ENCODE measurements at regions not wholly inside any gene's neighbourhood (a gene's known extent, or its start where the extent isn't known, plus 50 kb on each side); places are given as distances from the start of the nearest gene placed in this dataset.
"Not testable (repeated sequence)": the region's sequence is repeated elsewhere in the genome, so short reads cannot be mapped to it uniquely, and the experiment has no call there.

DNA sequence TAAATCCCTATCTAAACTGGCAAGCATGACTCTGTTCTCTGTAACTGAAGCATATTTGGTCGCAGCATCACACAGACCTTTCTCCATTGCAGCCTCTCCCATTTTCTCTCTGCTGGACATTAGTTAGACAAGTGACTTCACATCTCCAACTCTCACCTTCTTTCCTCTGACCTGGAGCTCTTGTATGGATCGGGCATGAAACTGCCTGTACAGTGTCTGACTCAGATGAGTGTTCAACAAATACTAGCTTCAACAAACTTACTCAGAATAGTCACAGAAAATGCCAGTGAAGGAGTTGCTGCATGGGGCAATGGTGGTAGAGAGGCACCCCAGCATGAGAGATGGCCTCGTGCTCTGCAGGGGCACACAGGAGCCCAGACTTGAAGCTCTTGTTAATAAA is 104.7 kb upstream of the COPS8 start:
- DNase-seq = no peak

DNA sequence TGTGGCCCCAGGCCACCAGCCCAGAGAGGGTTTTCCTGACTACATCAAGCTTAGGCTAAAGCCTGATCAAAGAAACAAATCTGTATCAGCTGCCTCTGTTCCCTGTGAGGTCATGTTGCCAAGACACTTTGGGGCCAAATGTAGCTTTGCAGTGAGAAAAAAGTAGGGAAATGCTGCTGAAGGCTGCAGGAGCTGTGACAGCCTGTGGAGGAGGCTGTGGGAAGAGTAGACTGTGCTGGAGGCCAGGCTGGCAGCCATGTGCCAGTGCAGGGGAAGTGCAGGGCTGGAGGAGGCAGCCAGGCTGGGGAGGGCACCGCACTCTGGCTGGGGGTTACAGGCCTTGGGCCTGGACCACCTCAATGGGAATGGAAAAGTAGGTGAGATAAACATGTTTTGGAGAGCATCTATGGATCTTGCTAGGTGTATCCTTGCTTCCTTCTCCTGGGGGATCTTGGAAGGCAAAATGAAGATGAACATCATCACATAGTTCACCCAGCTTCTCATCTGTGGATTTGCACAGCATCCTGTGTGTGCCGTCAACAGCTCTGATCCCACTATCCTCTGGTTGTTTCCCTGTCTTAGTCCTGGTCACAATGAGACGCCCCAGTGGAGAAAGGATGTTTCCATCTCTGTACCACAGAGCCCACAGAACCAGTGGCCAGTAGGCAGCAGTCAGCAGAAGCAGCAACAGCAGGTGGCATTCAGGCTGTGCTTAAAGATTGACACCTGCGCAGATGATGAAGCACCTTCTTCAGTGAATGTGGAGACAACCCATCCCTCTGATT is 103.8 kb upstream of the COPS8 start:
- no peak for DNase-seq

DNA sequence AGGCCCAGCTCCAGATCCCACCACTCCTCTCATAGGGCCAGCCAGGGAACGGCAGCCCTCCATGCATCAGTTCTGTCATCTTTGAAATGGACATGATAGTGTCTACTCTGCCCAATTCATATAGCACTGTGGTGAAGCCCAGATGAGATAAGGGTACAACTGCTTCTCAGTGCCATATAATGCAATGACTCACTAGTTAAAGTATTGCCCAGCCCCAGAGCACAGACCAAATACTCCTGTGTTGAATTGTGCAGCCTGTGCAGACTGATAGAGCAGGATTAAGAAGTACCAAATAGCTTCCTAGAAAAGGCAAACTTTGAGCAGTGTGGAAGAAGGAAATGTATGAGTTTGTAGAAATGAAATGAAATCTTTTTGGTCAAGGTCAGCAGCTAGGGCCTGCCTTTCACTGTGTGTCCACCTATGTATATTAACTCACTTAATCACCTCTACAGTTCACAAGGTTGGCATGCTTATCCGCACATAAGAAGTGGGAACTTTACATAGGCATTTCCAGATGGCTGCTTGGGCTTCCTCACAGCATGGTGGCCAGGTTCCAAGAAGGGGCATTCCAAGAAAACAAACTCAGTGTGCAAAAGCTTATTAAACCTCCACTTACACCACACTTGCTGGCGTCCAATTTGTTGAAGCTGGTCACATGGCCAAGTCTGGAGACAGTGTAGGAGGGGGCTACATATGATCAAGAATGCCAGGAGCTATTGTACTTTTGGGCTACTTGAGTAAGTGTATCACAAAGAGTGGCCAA is 102.8 kb upstream of the COPS8 start:
- DNase-seq = no peak

DNA sequence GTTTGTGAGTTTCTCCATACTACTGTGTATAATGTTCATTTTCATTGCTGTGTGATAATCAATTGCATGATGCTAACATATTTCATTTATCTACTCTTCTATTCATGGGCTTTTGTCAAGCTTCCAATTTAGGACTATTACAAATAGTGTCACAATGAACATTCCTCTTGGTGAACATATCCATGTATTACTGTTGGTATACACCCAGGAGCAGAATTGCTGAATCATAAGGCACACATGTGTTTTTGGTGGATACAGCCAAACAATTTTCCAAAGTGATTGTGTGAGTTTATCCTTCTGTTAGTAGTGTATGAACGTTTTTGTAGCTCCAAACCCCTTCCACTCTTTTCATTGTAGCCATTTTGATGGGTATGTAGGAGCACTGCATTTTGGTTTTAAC is 101.6 kb upstream of the COPS8 start:
- no peak for DNase-seq

DNA sequence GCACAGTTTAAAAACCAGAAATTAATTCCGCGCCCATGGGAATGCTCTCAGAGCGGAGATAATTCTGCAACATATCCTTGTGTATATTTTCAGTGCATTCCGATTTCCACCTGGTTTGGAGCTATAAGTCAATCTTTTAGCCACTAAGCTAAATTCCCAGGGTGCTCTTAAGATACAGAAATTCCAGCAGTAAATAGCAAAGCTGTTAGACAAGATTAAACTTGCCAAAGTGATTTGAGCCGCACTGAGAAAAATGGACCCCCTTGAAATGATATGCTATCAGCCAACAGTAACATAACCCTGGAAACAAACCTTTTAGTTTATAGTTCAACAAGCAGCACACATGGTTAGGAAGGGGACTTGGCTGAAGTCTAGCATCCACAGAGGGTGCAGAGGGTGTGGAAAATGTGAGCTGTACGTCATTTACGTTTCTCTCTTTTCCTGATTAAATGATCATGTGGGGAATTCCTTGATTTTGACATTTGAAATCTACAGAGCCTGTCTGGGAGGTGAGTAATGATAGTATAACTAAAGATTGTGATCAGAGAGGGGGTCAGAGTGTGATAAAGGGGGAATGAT is 99.8 kb upstream of the COPS8 start:
- DNase-seq = no peak

DNA sequence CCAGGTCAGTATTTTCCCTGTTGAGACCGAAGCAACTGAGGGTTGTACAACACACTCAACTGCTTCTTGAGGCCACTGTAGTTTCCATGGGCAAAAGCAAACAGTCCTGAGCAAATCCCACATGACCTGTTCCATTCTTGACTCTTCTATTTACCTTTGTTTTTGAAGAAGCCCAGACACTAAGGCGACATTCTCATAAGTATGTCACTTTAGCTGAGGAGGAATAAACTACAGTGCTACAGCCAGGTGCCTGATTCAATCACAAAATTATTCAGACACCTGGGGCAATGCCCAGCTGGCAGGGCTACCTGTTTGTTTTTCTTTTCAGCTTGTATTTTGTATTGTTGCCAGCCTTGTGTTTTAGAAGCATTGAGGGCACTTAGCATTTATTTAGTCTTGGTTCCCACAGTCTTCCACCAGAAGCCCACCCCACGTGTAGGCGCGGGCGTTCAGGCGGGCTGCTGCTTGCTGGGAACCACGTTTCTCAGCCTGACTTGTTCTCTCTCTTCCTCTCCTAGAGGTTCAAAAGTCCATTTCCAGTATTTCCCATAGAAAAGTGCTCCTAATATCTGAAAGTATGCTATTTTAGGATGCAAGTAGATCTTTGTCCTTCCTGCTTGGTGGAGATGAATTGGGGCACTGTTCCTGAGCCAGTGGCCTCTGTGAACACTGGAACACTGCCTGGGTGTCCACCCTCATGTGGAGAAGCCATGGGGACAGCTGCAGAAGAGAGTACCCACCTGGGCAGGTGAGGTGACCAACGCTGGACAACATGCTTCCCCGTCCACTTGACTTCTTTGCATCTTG is 99.0 kb upstream of the COPS8 start:
- DNase-seq = no peak

DNA sequence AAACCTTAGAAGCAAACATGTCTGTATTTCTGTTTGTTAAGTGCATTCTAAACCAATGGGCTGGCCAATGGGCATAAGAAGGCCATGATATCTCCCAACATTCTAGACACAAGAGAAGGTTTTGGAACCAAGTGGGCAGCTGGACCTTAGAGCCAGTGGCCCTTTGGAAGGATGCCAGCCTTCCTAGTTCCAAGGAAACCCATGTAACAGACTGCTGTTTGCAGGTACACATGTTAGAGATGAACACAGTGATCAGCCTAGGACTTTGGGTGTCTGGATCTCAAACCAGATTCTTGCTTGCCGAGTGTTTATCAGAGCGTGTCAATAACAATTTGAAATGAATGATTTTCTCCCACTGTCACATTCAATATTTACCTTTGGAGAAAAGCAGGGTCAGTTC is 97.5 kb upstream of the COPS8 start:
- DNase-seq = no peak

DNA sequence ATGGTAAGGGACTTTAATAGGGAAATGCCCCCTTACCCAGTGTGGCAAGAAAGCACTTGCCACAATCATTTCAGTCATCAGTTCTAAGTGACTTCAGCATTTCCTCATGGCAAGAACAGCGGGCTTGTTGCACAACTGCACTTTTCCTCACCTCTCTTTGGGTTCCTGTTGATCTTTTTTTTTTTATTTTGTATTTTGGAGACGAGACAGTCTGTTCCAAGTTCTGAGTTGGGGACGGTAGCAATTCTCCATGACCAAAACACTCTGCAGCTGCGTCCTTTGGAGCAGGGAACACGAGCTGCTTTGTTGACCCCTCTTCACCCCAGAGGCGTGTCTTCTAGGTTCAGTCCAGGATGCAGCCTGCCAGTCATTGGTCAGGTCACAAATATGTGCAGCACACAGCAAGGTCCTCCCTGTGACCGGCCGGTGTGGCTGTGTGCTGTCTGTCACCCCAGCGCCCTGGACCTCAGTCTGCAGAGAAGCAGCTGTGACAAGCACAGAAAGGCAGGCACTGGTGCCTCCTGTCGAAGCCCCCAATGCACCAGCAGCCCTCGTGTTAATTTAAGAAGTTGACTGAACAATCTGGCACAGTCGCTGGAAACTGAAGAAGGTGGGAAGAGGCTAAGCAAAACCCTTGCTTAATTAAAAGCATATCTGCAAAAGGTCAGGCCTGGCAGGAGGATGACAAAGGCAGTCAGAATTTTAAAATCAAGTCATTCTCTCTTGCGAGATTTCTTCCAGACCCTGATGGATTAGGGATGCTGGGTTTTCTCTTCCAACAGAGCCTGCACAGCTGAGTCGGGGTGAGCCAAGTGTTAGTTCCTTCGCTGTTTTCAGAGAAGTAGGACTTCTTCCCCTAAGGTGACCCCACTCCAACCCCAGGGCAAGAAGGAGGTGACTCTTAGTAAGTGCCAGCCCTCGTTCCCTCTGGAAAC is 96.7 kb upstream of the COPS8 start:
- DNase-seq = no peak

DNA sequence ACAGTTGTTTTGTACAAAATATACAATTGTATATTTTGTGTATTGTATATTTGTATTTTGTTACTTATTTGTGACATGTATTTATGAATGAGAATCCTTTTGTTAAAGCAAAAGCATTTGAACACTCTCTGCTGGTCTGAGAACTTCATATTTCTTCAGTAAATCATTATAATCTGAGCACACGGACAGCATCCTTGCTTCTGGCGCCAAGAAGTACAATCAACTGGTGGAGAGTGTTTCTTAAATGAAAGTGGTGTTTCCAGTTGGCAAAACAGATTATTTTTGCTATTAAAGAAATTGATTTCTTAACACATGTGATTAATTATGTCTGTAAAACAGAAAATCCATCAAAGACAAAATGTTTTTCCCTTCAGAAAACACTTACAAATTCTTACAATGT is 95.1 kb upstream of the COPS8 start:
- DNase-seq = no peak

DNA sequence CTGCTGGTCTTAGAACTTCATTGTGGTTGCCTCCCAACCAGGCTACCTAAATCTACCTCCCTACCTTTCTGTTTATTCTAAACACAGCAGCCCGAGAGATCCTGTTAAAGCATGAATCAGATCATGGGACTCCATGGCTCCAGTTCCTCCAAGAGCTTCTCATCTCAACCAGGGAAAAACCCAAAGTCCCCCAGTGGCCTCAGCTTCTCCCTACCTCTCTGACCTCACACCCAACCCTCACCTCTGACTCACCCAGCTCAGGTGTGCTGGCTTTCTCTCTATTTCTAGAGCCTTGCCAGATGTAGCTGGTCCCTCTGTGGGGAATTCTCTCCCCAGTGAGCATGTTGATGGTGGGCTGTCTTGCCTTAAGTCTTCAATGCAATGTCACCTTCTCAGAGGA is 93.8 kb upstream of the COPS8 start:
- DNase-seq = no peak

DNA sequence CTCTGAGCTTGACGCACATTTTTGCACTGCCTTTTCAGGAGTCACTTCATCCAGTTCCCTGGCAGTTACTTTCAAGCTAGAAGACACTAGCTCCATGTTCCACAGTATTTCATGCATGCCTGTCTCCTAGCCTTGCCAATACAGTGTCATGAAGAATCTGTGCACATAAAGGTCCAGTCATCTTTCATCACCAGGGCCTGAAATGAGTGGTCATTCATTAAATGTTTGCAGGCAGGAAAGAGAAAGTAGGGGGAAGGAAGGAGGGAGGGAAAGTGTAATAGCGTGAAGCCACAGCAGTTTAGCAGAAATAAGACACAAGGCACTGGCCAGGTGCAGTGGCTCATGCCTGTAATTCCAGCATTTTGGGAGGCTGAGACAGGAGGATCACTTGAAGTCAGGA is 92.4 kb upstream of the COPS8 start:
- no peak for DNase-seq

DNA sequence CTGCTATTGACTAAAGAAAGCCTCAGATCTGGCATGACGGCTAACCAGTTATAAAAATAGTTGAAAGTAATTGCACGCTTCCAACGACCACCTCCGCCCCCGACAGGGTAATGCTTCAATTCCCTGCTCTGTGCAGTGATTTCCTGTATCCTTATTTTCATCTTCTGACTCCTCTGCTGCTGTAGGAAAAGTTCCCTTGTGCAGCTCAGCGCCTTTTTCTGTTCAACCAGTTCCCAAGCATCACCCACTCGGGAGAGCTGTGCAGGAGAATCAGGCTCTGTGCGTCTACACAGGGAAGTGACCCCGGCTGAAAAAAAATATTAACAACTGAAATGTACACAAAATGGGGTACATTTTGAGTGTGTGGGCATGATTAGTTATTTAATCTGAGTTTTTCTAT is 91.3 kb upstream of the COPS8 start:
- no peak for DNase-seq

DNA sequence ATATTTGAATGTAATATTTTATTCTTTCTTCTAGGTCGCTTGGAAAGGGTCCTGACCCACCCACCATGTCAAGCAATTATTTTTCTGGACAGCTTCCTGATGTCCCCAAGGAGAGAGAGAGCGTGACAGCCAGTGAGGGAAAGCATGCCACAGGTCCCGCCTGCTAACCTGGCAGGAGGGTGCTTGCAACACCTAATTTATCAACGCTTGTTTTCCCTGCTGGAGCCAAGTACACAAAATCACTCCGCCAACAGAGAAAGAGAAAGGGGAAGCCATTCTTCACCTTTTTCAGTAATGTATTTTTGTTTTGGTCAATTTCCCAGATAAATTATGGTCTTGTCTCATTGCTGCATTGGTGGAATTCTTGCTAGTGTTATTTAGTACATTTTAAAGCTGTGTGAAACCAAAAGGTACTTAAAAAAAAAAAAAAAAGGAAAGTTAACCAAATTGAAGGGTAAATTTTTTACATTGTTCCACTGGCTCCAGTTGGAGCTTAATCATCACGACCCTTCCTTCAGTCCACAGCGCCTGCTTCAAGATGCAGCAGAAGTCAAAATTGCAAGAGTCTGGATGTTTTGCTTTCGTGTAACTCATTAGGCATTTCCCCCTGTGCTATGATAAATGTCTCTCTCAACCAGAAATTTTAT is 88.5 kb upstream of the COPS8 start:
- no peak for DNase-seq

DNA sequence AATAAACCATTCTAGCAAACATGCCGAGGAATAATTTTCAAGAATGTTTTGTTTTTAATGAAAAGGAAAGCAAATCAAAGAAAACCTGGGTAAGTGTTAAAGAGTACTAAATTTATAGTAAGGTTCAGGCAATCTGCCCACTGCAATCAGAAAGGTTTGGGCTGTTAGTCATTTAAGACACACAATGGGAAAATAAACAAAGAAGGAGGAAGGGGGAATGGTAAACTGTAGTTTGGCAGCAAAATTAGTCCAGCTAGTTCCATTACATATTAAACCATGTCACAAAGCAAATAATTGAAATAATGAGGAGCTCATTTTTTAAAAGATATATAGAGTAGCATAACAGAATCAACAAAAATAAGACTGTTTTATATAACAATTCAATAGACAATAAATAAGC is 87.5 kb upstream of the COPS8 start:
- DNase-seq = no peak

DNA sequence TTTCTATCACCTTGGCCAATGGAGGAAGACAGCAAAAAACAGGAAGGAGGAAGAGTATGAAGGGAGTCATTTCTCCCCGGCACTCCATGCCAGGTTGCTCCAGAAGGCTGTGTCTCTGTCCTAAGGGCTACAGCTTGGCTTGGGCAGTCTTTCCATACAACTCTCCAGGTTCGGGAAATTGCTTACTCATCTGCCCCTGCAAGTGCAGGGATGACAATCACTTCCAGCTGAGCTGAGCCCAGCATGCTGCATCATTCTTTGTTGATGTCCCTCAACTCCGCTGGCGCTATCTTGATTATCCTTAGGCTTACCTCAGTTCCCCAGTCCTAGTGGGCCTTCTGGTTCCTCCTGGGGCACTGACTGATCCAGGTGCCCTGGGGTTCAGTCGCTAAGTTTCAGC is 86.9 kb upstream of the COPS8 start:
- no peak for DNase-seq

DNA sequence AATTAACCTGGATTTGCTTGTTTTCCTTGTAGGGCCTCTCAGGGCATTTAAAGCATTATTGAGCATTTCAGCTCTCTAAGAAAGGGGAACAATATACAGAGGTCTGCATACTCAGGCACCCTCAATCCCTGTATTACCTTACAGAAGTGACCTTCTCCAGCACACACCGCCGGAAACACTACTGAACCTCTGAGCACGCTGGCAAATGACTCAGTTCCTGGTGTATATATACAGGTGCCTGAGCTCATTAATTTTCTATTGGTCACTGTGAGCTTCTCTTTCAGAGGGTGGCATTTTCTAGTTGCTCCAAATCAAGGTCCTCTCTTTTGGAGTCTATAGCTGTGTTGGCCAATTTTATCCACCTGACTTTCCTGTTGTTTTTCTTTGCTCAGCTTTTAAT is 85.2 kb upstream of the COPS8 start:
- no peak for DNase-seq

DNA sequence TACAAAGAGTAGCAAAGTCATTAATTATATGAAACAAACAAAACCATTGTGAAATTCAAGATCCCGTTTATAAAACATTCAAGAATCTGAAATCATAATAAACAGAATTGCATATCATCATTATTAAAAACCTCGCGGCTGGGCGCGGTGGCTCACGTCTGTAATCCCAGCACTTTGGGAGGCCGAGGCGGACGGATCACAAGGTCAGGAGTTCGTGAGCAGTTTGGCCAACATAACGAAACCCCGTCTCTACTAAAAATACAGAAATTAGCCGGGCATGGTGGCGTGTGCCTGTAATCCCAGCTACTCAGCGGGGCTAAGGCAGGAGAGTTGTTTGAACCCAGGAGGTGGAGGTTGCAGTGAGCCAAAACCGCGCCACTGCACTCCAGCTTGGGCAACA is 80.3 kb upstream of the COPS8 start:
- not testable (repeated sequence) for DNase-seq

DNA sequence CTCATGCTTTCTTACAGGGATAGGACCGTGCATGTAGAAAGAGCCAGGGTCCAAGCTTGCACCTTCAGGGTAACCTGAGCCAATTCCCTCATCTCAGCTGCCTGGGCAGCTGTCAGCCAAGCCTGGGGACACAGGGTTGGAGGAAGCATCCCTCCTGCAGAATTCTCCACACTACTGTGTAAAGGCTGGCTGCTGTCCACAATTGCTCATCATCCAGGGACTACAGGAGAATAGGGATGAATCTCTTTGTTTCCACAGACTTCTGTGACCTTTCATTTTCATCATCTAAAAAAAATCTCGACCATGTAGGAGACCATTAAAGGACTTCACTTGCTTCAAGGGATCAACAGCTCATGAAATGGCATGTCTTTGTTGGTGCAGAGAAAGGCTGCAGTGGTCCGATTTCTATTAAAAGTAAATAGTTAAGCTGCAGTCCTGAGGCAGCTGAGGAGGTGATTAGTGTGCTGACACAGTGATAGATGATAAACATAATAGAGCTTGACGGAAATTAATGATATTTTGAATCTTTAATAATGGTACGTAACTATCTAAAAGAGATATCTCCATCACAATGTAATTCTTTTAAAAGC is 74.4 kb upstream of the COPS8 start:
- no peak for DNase-seq

DNA sequence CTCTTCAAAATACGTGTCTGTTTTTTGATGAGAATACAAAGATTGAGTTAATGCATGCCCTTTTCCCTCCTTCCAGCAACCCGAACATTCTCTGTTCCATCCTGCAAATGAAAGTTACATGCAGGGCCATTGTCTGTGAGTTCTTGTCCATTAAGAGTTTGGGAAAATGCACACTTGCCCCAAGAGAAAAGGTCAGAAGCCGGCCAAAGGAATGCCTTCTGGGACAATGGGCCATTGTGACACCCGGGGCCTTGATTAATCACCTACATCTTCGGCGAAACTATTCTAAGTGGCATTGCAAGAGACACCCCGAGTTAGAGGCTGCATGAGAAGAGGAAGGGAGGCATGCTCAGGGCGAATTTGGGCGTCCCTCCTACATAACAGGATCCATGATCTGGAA is 73.7 kb upstream of the COPS8 start:
- no peak for DNase-seq

DNA sequence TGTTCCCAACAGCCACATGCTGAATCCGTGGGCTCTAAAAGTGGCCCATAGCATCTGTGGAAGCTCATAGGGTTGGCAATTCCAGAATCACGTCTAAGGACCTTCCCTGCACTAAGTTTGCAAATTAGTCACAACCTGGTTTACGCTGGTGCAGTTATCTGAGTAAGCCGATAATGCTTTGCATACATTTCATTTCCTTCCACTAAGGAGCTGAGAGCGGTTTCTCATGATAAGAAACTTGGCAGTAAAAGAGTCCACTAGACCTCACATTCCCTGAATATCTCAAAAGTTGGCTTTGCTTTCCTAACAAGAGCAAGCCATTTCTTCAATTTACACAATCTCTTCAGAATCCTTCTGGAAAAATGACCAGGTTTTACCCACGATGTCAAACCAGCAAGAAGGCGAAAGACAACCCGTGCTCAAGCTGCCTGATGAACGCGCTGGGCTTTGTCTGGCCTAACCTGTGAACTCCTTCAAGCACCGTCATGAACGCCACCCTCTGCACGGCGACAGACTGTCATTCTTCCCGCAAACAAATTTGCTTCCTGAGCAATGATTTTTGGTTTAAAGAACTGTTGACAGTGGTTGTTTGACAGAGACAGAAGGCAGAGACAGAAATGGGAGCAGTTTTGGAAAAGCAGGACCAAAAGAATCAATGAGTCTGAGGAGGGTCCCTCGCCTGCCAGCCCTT is 73.0 kb upstream of the COPS8 start:
- DNase-seq = no peak

Data from activated T-cell treated with anti-CD3 and anti-CD28 coated beads, Interleukin-2, amount 50 U/mL, for 1 hour (primary cell).